HG02642 (cell line): ENCODE measurements at regions not wholly inside any gene's neighbourhood (a gene's known extent, or its start where the extent isn't known, plus 50 kb on each side); places are given as distances from the start of the nearest gene placed in this dataset.
"Not testable (repeated sequence)": the region's sequence is repeated elsewhere in the genome, so short reads cannot be mapped to it uniquely, and the experiment has no call there.

ENCODE experiments used
- ATAC-seq: cut with Tn5 transposase; IDR thresholded peaks from one replicate; pipeline ENCODE4 v1.9.1; 2021; ENCODE audit warnings: mild to moderate bottlenecking; ENCODE audit not compliant: unreplicated experiment, poor library complexity

DNA sequence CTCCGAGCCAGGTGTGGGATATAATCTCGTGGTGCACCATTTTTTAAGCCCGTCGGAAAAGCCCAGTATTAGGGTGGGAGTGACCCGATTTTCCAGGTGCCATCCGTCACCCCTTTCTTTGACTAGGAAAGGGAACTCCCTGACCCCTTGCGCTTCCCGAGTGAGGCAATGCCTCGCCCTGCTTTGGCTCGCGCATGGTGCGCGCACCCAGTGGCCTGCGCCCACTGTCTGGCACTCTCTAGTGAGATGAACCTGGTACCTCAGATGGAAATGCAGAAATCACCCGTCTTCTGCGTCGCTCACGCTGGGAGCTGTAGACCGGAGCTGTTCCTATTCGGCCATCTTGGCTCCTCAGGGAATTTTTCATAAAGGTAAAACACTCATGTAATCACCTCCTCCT lies 63.9 kb downstream of the RWDD3 start:
- not testable (repeated sequence) for ATAC-seq

DNA sequence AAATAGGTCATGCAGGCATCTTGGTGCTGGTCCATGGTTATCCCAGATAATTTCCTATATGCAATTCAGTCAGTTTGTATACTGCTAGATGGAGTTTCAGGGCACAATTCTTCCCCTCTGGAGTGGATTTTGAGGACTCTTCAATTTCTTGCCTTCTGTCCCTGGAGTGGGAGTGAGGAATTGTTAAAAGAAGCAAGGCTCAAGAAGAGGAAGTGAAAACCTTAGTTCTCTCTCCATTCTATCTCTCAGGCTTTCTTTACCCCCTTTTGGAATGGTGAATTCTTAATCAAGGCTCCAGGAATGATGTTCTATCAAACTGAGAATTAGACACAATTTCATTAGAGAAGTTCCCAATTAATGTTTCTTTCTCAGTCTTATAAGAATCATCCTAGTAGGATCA lies 67.1 kb downstream of the RWDD3 start:
- no peak for ATAC-seq

DNA sequence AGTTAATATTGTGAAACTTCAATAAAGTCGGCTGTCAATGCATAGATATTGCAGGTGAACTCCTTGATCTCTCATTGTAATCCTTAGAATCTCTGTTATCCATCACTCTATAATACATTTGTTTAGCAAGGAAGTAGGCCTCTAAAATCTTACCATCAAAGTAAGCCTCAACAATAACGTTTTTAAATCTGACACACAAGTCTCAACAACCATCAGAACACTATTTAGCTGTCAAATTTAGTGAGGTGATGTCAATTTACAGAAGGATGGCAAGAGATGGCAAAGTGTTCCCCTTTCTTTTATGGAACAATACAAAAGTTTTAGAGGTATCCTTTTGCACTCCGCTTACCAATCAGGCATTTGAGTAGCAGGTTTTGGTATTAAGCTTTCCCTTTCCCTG lies 67.6 kb downstream of the RWDD3 start:
- ATAC-seq, result no peak

DNA sequence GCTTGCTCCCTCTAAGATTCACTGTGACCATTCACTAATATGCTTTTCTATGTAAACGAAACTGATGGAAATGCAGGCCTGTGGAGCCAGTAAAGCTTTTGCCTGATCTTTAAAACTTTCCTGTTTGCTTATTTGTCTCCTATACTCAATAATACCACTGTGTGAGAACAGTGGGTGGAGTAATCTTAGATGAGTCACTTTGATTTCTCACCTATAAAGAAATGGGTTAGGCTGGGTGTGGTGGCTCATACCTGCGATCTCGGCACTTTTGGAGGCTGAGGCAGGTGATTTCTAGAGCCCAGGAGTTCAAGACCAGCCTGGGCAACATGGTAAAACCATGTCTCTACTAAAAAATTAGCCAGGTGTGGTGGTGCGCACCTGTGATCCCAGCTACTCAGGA lies 70.8 kb downstream of the RWDD3 start:
- ATAC-seq, result no peak

DNA sequence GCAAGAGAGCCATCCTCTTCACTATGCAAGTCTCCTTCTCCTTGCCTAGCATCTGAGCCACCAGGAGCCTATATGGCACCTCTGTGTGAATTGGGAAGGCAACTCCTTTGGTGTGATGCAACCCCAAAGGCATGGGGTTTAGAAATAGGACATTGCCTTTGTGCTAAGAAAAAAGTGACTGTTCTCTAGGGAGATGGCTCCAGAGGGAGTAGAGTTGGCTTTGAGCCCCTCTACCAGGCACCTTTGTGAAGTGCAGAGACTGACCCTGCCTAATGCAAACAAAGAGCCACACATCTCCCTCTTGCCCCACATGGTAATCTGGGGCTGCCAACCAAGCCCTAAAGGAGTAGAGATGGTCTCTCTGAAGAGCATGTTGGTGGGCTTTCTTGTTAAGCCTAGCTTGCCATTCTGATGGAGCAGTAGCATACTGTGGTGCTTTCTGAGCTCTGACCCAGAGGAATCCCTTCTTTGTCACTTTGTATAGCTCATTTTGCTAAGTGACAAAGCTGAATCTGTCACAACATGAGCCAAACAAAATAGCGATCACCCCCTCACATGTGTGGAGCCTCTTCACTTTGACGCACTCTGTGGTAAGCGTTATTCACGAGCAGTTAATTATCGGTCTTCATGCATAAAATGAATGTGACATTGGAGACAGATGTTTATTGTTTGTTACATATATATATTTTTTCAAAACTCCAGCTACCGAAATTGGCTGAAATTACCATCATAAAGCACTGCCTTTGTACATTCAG lies 74.4 kb downstream of the RWDD3 start:
- no peak for ATAC-seq

DNA sequence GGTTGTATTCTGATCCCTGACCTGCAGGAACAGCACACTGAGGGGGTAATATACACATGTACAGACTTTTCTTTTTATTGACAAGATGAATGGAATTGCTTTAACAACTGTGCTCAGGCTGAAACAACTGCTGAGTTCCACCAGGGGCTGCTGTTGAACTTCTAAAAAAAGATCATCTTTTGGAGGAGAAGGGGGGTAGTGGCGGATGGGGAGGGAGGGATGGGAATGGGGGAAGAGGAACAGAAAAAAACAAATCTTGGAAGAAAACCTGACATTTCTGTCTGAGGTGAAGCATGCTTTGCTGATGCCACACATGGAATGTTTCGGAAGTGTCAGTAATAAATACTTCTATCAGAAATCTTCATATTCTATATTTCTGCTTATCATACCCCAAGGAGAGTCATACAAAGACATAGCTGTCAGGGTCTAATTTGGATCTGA lies 75.0 kb downstream of the RWDD3 start:
- no peak for ATAC-seq

DNA sequence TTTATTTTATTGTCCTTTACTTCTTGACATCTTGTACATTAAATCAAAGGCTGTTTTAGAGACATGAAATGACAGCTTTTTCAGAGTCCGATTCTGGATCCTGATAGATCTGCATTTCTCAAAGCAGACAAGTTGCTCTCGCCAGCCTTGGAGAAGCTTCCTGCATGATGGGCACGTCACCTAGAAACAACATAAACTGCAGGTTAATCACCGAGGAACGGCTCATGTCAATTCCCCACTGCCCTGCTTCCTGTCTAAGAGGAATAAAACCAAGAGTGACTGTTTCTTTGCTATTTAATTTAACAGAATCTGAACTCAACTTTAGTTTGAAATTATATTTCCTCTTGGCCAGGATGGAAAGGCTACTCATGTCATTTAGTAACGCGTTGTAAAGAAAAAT lies 77.0 kb downstream of the RWDD3 start:
- no peak for ATAC-seq

DNA sequence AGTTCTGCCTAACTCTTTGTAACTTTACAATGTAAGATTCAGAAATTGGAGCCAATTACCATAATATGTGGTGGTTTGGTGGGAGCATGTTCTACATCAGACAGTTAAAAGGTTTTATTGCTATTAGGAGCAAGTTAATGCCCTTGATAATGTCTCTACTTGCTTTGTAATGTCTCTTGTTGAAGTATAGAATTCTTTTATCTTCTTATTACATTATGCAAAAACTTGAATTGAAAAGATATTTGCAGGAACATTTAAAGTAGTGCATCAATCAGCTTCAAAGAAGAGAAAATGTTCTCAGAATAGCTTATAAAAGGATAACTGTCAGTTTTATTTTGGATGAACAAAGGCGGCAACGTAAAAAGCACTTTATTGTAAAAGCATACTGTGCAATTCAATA lies 77.8 kb downstream of the RWDD3 start:
- ATAC-seq, result no peak

DNA sequence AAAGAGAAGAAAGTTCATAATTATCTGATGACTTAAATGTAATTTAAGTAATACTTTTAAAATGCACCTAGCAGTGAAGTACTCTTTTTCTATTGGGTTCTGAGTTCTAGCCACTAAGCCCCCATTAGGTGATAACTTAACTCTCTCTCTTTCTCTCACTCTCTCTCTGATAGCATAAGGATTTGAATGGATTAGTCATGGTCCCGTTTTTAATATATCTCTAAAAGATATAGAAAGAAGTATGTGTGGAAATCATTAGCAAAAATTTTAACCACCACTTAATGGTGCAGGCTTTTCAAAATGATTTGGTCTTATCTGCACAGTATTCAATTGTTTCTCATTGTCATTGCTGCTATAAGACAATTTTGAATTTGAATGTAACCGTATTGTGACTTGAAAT lies 78.2 kb downstream of the RWDD3 start:
- ATAC-seq, result no peak

DNA sequence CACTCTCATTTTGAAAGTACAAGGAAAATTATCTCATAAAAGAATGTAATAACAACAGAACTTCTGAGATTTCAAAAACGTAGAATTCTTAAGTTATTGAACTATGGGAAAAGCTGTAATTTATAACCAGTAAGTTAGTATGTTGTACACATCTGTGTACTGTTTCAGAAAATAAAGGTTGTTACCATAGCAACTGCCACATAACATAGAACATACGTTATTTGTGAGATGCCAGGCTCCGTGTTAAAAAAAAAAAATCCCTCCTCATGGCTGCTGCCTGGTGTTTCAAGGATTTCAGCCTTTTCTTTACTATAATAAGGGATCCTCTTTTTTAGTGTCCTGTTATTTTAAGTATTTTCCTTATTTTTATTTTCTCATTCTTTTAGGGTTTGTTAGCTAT lies 79.5 kb downstream of the RWDD3 start:
- ATAC-seq, result no peak

DNA sequence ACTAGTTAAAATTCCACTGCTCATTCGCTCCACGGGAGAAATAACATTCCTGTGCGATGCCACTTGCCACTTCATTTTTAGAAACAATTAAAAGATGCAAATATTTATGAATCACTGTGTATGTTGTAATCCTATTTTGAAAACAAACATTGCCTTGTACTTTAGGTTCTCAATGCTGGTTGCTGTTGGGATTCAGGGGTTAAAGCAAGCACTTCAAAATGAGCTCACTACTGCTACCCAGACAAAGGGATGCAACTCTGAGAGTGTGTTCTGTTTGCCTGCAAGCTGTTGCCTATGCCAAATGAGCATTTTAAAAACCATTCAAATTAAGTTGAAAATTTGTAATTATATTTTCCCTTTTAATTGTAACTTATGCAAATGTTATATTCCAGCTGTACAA lies 87.5 kb downstream of the RWDD3 start:
- ATAC-seq, result no peak

DNA sequence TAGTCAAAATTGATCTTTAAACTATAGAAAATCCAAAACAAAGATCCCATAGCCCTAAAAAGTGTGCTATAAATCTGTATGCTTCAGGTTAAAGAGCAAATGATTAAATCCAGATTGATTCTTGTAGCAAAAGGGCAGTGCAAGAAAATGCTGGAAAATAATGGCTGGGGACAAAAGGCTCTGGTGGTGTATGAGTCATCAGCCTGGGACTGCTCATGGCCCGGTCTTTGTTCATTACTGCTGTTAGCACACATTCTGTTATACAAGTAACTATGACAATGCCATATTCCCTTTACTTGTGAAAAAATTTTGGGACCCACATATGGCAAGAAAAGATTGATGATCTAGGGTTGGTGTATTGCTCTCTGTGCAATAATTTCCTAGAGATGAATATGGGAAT lies 89.1 kb downstream of the RWDD3 start:
- ATAC-seq, result no peak

DNA sequence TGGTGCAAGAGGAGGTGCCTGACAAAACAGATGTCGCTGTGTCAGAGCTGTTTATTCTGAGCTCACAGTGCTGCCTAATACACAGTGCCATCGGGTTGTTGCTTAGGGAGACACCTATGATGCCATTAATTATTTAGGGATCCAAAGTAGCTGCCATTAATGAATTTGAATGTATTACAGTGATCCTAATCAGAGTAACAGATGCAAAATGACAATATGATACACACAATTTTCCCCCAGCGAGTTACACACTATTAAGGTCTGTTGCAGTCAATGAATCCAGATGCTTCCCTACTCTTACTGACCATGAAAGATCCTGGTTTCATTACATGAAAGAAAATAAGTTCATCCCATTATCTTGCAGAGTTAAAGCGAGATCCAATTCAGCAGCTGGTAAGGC lies 91.3 kb downstream of the RWDD3 start:
- ATAC-seq, result no peak

DNA sequence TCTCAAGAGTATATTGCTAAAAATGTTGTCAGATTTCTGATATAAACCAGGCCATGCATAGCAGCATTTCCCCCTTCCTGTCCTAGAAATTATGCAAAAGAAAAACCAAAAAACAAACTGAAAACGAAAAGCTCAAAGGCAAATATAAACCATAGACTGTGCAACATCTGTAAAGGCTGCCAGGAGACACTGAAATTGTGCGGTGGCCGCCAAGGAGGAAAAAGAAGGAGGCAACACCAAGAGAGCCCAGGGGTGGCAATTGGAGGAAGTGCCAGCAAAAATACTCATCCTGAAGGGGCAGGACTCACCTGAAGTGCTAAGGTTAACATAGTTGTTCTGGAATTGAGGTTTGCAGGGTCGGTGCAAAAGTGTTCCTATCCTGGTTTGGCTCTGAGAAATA lies 92.0 kb downstream of the RWDD3 start:
- no peak for ATAC-seq

DNA sequence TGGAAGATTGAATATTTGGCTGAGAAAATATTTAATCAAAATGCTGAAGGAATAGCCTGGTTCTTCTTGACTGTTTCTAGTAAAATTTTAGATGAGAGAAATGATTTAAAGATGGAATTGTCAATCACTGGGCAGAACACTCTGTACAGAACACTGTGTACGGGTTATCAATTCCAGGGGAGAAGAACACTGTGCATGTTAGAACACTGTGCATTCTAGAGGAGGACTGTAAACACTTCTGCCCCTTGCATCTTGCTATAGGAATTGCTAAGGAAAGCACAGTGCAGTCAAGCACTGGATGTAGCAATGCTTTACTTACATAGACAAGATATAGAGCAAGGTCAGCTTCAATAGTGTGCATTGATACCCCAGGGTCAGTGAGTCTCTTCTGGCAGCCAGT lies 98.7 kb downstream of the RWDD3 start:
- no peak for ATAC-seq

DNA sequence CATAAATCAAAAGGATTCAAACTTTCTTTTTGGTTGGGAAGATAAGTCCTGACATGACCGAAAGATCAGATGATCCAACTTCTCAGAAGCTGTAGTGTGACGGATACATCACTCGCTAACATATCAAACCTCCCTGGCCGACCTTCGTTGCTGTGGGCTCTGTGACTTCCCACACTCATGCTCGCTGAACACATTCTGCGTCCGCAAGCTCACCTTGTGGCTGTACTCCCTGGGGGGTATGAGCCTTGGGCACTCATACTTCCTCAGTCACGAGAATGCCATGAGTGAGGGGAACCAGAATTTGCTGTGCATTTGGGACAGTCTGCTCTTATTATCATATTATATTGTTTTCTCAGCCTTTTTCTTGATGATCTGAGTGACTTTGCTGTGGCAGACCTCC lies 105.4 kb downstream of the RWDD3 start:
- no peak for ATAC-seq

DNA sequence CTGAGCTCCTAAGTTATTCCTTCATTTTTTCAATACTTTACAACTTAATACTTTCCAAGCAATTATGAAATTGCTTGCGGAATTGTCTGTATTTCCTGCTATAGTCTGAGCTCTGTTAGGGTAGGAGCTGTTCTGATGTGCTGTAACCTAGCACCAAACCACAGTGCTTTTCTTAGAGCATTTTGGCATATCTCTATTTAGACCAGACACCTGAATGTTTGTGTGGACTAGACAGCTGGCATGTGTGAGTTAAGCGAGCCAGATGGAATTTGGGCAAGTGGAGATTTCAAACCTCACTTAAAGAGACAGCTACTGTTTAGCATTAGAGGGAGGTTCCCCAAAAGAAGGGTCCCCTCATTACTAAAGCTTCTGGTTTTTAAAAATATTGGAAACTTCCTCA lies 106.1 kb downstream of the RWDD3 start:
- ATAC-seq, result no peak

DNA sequence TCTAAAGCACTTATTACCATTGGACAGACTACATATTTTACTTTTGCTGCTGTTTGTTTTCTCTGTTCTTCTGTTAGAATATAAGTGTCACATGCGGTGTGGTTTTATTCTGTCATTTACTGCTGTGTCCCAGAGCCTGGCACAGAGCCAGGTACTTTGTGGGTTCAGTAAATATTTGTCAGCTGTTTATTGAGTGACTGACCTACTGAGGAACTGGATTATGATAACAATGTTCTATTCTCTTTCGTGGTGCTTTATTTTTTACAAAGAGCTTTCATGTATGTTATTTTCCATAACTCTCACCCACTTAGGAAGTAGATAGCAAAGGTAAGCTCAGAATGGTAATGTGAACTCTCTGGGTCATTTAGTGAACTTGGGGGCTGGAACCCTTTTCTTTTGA lies 118.8 kb downstream of the RWDD3 start:
- no peak for ATAC-seq

DNA sequence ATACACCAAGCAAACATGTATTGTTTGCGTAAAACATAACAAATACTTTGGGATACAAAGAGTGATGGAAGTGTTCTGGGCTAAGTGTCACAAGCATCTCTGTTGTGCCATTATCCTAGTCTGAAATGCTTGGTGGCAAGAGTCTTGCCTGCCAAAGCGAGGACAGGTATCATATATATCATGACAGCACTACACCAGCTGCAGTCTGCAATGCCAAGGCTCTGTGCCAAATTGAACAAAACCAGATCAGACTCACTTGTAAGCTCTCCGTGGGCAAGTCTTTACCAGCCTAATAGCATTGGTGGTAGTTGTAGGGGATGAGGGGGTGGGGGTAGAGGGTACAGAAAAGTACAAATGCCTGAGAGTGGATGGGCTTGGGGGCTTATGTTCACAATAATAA lies 119.2 kb downstream of the RWDD3 start:
- no peak for ATAC-seq

DNA sequence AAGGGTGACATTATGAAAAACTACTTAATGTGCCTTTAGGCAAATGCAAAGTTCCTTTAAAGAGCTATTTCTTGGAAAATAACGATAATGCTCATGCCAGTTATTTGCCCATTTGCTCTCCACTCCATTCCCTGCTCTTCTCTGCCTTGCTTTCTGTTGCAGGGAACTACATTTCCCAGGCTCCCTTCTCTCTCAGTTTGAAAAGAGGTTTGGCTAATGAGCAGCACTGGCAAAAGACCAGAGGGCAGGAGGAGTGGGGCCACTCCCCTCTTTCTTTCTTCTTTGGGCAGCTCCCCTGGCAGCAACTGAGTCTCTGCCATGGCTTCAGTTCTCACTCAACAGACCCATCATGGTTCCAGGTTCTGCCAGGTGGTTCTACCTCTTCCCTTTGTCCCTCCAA lies 130.5 kb downstream of the RWDD3 start:
- no peak for ATAC-seq

DNA sequence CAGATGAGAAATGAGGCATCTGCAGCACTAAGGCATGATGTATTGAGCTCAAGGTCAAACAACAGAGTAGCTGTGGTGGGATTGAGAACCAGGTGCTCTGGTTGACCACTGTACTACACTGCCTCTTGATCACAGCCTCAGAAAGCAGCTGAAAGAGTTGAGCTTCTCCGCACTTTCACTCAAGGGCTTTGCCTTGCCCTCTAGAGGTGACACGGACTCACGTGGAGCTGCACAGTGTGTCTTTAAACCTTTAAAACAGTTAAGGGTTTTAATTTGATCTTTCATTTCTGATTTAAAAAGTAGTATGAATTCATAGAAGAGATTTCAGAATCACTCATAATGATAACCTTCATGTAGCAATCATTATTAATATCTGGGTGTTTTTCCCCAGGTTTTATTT lies 132.5 kb downstream of the RWDD3 start:
- ATAC-seq, result no peak

DNA sequence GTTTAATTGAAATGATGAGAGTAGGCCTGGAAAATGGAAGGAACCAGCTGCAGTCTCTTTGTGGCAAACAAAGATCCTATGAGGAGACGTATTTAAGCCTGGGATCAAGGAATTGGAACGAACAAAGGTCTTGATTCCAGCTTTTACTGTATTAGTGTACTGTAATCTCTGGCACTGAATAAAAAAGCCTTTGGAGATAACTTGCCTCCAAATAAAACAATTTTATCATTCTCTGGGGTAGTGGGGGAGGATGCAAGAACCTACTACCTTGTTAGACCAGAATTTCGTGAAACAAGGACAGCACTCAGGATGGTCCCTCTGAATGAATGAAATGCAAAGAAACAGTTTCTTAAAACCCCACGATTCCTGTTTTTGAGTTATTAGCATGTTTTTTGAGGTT lies 134.2 kb downstream of the RWDD3 start:
- ATAC-seq, result no peak
